H9 (cell line): ENCODE measurements at regions not wholly inside any gene's neighbourhood (a gene's known extent, or its start where the extent isn't known, plus 50 kb on each side); places are given as distances from the start of the nearest gene placed in this dataset.

Source experiments
- DNase-seq: peaks from one replicate; pipeline ENCODE4 v3.0.0-alpha.2; 2017
- H2AFZ ChIP-seq: one replicate; pipeline ENCODE4 v1.6.1; 2013; ENCODE audit warnings: mild to moderate bottlenecking, low read length, control low read depth, moderate library complexity
- H2AK5ac ChIP-seq: 2 replicates; pipeline ENCODE4 v1.6.1; 2013; ENCODE audit warnings: low read length, control low read depth, mixed read lengths; ENCODE audit not compliant: insufficient read length
- H2BK120ac ChIP-seq: one replicate; pipeline ENCODE4 v1.6.1; 2013; ENCODE audit warnings: low read depth, mild to moderate bottlenecking, low read length, control low read depth, inconsistent platforms; ENCODE audit not compliant: poor library complexity, severe bottlenecking
- H2BK12ac ChIP-seq: 2 replicates; pipeline ENCODE4 v1.6.1; 2013; ENCODE audit warnings: low read length, control low read depth, mixed read lengths, low read depth; ENCODE audit not compliant: insufficient read length
- H2BK15ac ChIP-seq: 2 replicates; pipeline ENCODE4 v1.6.1; 2013; ENCODE audit warnings: low read depth, low read length, control low read depth
- H2BK20ac ChIP-seq: one replicate; pipeline ENCODE4 v1.6.1; 2013; ENCODE audit warnings: low read depth, mild to moderate bottlenecking, low read length, control low read depth, inconsistent platforms; ENCODE audit not compliant: poor library complexity, severe bottlenecking
- H2BK5ac ChIP-seq: 2 replicates; pipeline ENCODE4 v1.6.1; 2013; ENCODE audit warnings: low read length, control low read depth, mixed read lengths; ENCODE audit not compliant: insufficient read length
- H3K14ac ChIP-seq: 2 replicates; pipeline ENCODE4 v1.6.1; 2013; ENCODE audit warnings: low read length, control low read depth; ENCODE audit not compliant: insufficient read depth
- H3K18ac ChIP-seq: 2 replicates; pipeline ENCODE4 v1.6.1; 2013; ENCODE audit warnings: low read depth, mild to moderate bottlenecking, mixed read lengths, low read length, control low read depth; ENCODE audit not compliant: insufficient read length
- H3K23ac ChIP-seq: 2 replicates; pipeline ENCODE4 v1.6.1; 2013; ENCODE audit warnings: low read length, control low read depth, mixed read lengths, low read depth; ENCODE audit not compliant: insufficient read length
- H3K23me2 ChIP-seq: 2 replicates; pipeline ENCODE4 v1.6.1; 2013; ENCODE audit warnings: low read depth, mild to moderate bottlenecking, mixed read lengths, low read length, control low read depth; ENCODE audit not compliant: insufficient read length, poor library complexity, severe bottlenecking
- H3K27ac ChIP-seq: 2 replicates; pipeline ENCODE4 v1.5.1; 2013; ENCODE audit warnings: low read length, control low read depth, mixed read lengths, low read depth; ENCODE audit not compliant: insufficient read length
- H3K27me3 ChIP-seq: 2 replicates; pipeline ENCODE4 v1.6.1; 2013; ENCODE audit warnings: low read length, control low read depth, inconsistent platforms; ENCODE audit not compliant: insufficient read depth
- H3K4ac ChIP-seq: 2 replicates; pipeline ENCODE4 v1.6.1; 2013; ENCODE audit warnings: low read depth, mild to moderate bottlenecking, control low read depth, inconsistent platforms, low read length, moderate library complexity
- H3K4me1 ChIP-seq: 2 replicates; pipeline ENCODE4 v1.6.1; 2013; ENCODE audit warnings: low read length, control low read depth, inconsistent platforms; ENCODE audit not compliant: insufficient read depth
- H3K4me2 ChIP-seq: 2 replicates; pipeline ENCODE4 v1.6.1; 2013; ENCODE audit warnings: low read length, control low read depth, mixed read lengths; ENCODE audit not compliant: insufficient read length, insufficient read depth
- H3K56ac ChIP-seq: 2 replicates; pipeline ENCODE4 v1.6.1; 2013; ENCODE audit warnings: low read depth, mild to moderate bottlenecking, mixed read lengths, low read length, control low read depth; ENCODE audit not compliant: insufficient read length
- H3K79me1 ChIP-seq: 2 replicates; pipeline ENCODE4 v1.6.1; 2013; ENCODE audit warnings: low read depth, mild to moderate bottlenecking, moderate library complexity, low read length, control low read depth, inconsistent platforms; ENCODE audit not compliant: insufficient read depth, poor library complexity, severe bottlenecking
- H3K79me2 ChIP-seq: 2 replicates; pipeline ENCODE4 v1.6.1; 2013; ENCODE audit warnings: low read length, control low read depth, inconsistent platforms; ENCODE audit not compliant: insufficient read depth
- H3K9ac ChIP-seq: 2 replicates; pipeline ENCODE4 v1.6.1; 2013; ENCODE audit warnings: low read length, control low read depth, mixed read lengths; ENCODE audit not compliant: insufficient read length; ENCODE audit errors: extremely low read depth
- H3K9me3 ChIP-seq: one replicate; pipeline ENCODE4 v1.6.1; 2013; ENCODE audit warnings: low read depth, low read length, inconsistent platforms; ENCODE audit not compliant: control insufficient read depth
- H3T11ph ChIP-seq: one replicate; pipeline ENCODE4 v1.6.1; 2013; ENCODE audit warnings: mild to moderate bottlenecking, low read length, control low read depth, inconsistent platforms
- H4K20me1 ChIP-seq: one replicate; pipeline ENCODE4 v1.6.1; 2013; ENCODE audit not compliant: control insufficient read depth, insufficient read length, insufficient read depth
- H4K5ac ChIP-seq: 2 replicates; pipeline ENCODE4 v1.6.1; 2013; ENCODE audit warnings: low read depth, mild to moderate bottlenecking, mixed read lengths, low read length, control low read depth; ENCODE audit not compliant: insufficient read length
- H4K8ac ChIP-seq: replicated peaks from 2 replicates; pipeline ENCODE4 v1.6.1; 2013; ENCODE audit warnings: low read length, control low read depth, mixed read lengths, low read depth; ENCODE audit not compliant: insufficient read length
- H4K91ac ChIP-seq: 2 replicates; pipeline ENCODE4 v1.6.1; 2013; ENCODE audit warnings: low read depth, mild to moderate bottlenecking, moderate library complexity, mixed read lengths, low read length, control low read depth; ENCODE audit not compliant: insufficient read length
- H3K27ac Mint-ChIP-seq, 3 experiments: 2 replicates in 2 of 3; 3 replicates in 1 of 3; pipeline ENCODE4 v1.8.0; 2020 to 2021; ENCODE audit warnings: mixed read lengths in 3 of 3, mild to moderate bottlenecking in 1 of 3, moderate library complexity in 1 of 3
- H3K27me3 Mint-ChIP-seq: 2 replicates; pipeline ENCODE4 v1.8.0; 2021; ENCODE audit warnings: low read depth, mild to moderate bottlenecking, moderate library complexity, mixed read lengths
- H3K36me3 Mint-ChIP-seq, 3 experiments: 2 replicates in 2 of 3; 3 replicates in 1 of 3; pipeline ENCODE4 v1.8.0; 2020 to 2021; ENCODE audit warnings: low read depth in 3 of 3, mixed read lengths in 3 of 3; ENCODE audit not compliant: insufficient read depth in 1 of 3
- H3K4me1 Mint-ChIP-seq, 2 experiments: 2 replicates each; pipeline ENCODE4 v1.8.0; 2020; ENCODE audit warnings: mixed read lengths in 2 of 2
- H3K4me3 Mint-ChIP-seq, 2 experiments: 2 replicates in 1 of 2; 3 replicates in 1 of 2; pipeline ENCODE4 v1.8.0; 2020 to 2021; ENCODE audit warnings: mild to moderate bottlenecking in 2 of 2, mixed read lengths in 2 of 2, moderate library complexity in 1 of 2
- H3K9me3 Mint-ChIP-seq, 2 experiments: 2 replicates in 1 of 2; 3 replicates in 1 of 2; pipeline ENCODE4 v1.8.0; 2020; ENCODE audit warnings: mild to moderate bottlenecking in 2 of 2, mixed read lengths in 2 of 2, moderate library complexity in 1 of 2
- whole genome bisulfite sequencing: extraction: QIAGEN DNeasy Blood & Tissue Kit; methylation state at CpG from one replicate; pipeline ENCODE4 v1.1.7; 2013; ENCODE audit warnings: missing lambda C conversion rate, low lambda C conversion rate, mixed read lengths; ENCODE audit not compliant: insufficient read length; ENCODE audit errors: extremely low coverage; 5-methylcytosine and 5-hydroxymethylcytosine counted together
- TF ChIP-seq, protein P1 (sequence below): fragments of 200-600 bp; sonication (generic); conservative IDR thresholded peaks from 3 replicates; pipeline ENCODE4 v1.8.0; 2021; ENCODE audit warnings: antibody characterized with exemption, mild to moderate bottlenecking

DNA sequence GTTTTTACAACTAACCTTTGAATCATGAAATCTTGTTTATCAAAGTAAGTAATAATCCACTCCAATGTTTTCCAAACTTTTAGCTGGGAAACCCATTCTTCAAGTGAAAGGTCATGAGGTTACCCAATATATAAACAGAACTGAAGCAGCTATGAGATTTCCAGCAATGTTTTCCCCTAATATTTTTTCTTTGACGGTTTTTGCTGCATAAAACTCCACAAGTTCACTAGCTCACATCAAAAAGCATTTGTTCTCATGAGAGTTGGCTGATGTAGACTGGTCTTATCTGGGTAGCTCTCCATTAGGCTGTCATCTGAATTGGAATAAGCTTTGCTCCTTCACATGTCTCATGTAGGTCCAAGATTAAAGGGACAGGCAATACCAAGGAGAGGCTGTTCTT, 241.2 kb upstream of the LRRC3B start:
- H3T11ph ChIP-seq = no peak overlapping the region
- TF ChIP-seq, protein P1, sequence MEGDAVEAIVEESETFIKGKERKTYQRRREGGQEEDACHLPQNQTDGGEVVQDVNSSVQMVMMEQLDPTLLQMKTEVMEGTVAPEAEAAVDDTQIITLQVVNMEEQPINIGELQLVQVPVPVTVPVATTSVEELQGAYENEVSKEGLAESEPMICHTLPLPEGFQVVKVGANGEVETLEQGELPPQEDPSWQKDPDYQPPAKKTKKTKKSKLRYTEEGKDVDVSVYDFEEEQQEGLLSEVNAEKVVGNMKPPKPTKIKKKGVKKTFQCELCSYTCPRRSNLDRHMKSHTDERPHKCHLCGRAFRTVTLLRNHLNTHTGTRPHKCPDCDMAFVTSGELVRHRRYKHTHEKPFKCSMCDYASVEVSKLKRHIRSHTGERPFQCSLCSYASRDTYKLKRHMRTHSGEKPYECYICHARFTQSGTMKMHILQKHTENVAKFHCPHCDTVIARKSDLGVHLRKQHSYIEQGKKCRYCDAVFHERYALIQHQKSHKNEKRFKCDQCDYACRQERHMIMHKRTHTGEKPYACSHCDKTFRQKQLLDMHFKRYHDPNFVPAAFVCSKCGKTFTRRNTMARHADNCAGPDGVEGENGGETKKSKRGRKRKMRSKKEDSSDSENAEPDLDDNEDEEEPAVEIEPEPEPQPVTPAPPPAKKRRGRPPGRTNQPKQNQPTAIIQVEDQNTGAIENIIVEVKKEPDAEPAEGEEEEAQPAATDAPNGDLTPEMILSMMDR = no peak
- no peak overlapping the region for H2AFZ ChIP-seq
- H3K56ac ChIP-seq = no peak overlapping the region
- no peaks in the 10 kb centered on the region for H3K9me3 ChIP-seq
- H3K4me1 Mint-ChIP-seq = peaks cover 13 to 14% of the 10 kb centered on the region in 2 experiments
- H3K14ac ChIP-seq = no peak overlapping the region
- no peak overlapping the region for H2AK5ac ChIP-seq
- H4K8ac ChIP-seq = no peak overlapping the region
- H4K5ac ChIP-seq = no peak overlapping the region
- H3K9ac ChIP-seq = no peak overlapping the region
- H3K4me1 ChIP-seq = no peaks in the 10 kb centered on the region
- WGBS = no CpG with 5 or more reads among the region's 1 CpG
- no peak overlapping the region for H3K27ac ChIP-seq
- no peaks in the 10 kb centered on the region for H4K20me1 ChIP-seq
- no peak overlapping the region for H3K4me3 Mint-ChIP-seq
- no peaks in the 10 kb centered on the region for H3K36me3 Mint-ChIP-seq
- no peaks in the 10 kb centered on the region for H3K79me2 ChIP-seq
- H3K9me3 Mint-ChIP-seq = no peaks in the 10 kb centered on the region; a peak in 1 of 5 replicates
- no peaks in the 10 kb centered on the region for H3K23me2 ChIP-seq
- no peaks in the 10 kb centered on the region for H3K27me3 Mint-ChIP-seq
- DNase-seq = no peak
- H3K4ac ChIP-seq = no peak overlapping the region
- H3K18ac ChIP-seq = no peak overlapping the region
- H2BK5ac ChIP-seq = no peak overlapping the region
- H2BK12ac ChIP-seq = no peak overlapping the region
- H2BK15ac ChIP-seq = no peak overlapping the region
- H3K4me2 ChIP-seq = no peak overlapping the region
- no peaks in the 10 kb centered on the region for H3K27me3 ChIP-seq
- H3K27ac Mint-ChIP-seq = no peak overlapping the region
- H2BK120ac ChIP-seq = no peak overlapping the region
- no peak overlapping the region for H3K23ac ChIP-seq
- no peak overlapping the region for H2BK20ac ChIP-seq
- no peaks in the 10 kb centered on the region for H3K79me1 ChIP-seq
- H4K91ac ChIP-seq = no peak overlapping the region
